Endothelial cell of umbilical vein (primary cell): ENCODE measurements at regions not wholly inside any gene's neighbourhood (a gene's known extent, or its start where the extent isn't known, plus 50 kb on each side); places are given as distances from the start of the nearest gene placed in this dataset.

ENCODE experiments used
- BruUV-seq: library from RNA; stranded (reverse); fragments of 400-500 nt; replicated peaks from 2 replicates; lab custom pipeline; 2021; lab: Mats Ljungman, UMichigan
- CTCF ChIA-PET: fragments of 300-600, 350-600 bp; sonication (Branson Sonifier 250); formaldehyde crosslinking; loops from one replicate; lab custom pipeline; 2021; ENCODE audit warnings: antibody characterized with exemption, inconsistent platforms; lab: Charles Lee
- POLR2A ChIA-PET: fragments of 300-600, 350-600 bp; sonication (Branson Sonifier 250); formaldehyde crosslinking; loops from one replicate; lab custom pipeline; 2021; ENCODE audit warnings: antibody characterized with exemption, inconsistent platforms; lab: Charles Lee
- DNase-seq: peaks from one replicate; pipeline ENCODE4 v3.0.0-alpha.2; 2011; ENCODE audit warnings: low read depth, low spot score
- FAIRE-seq: peaks from 2 replicates; lab custom pipeline; 2011; peaks lifted over from hg19 to GRCh38; lab: Jason Lieb, UNC
- H2AFZ ChIP-seq: 2 replicates; pipeline ENCODE4 v1.6.0; 2012; ENCODE audit warnings: low read depth, low read length, control low read depth, inconsistent platforms
- H3K27ac ChIP-seq: 2 replicates; pipeline ENCODE4 v1.5.1; 2011; ENCODE audit warnings: low read depth, mild to moderate bottlenecking, control low read depth, low read length, moderate library complexity; ENCODE audit not compliant: insufficient read depth
- H3K27me3 ChIP-seq, 2 experiments: 2 replicates each; pipeline versions ENCODE4 v1.6.0 to v1.6.1; 2011; ENCODE audit warnings: low read length in 2 of 2, mixed read lengths in 1 of 2; ENCODE audit not compliant: control insufficient read depth in 2 of 2, insufficient read depth in 2 of 2
- H3K36me3 ChIP-seq, 2 experiments: 2 replicates in 1 of 2; 3 replicates in 1 of 2; pipeline ENCODE4 v1.5.1; 2011; ENCODE audit warnings: low read length in 2 of 2, mild to moderate bottlenecking in 1 of 2, moderate library complexity in 1 of 2; ENCODE audit not compliant: control insufficient read depth in 2 of 2, insufficient read depth in 2 of 2; ENCODE audit errors: extremely low read depth in 1 of 2
- H3K4me1 ChIP-seq: 3 replicates; pipeline ENCODE4 v1.5.1; 2011; ENCODE audit warnings: mild to moderate bottlenecking, low read length; ENCODE audit not compliant: control insufficient read depth, insufficient read depth; ENCODE audit errors: extremely low read depth
- H3K4me2 ChIP-seq: 2 replicates; pipeline ENCODE4 v1.6.1; 2011; ENCODE audit warnings: low read length, control low read depth, mixed read lengths; ENCODE audit not compliant: insufficient read depth
- H3K4me3 ChIP-seq, 3 experiments: fragments of 200-600 bp in 1 of 3; sonication (generic), shearing (Covaris generic) in 1 of 3; replicated peaks in 1 of 3; 2 replicates each; pipeline ENCODE4 v1.5.1; 2011 to 2016; ENCODE audit warnings: control low read depth in 3 of 3, low read length in 3 of 3, mild to moderate bottlenecking in 2 of 3, inconsistent platforms in 1 of 3, low read depth in 1 of 3, moderate library complexity in 1 of 3; ENCODE audit not compliant: insufficient read depth in 1 of 3
- H3K79me2 ChIP-seq: 2 replicates; pipeline ENCODE4 v1.6.0; 2012; ENCODE audit warnings: low read length, inconsistent platforms; ENCODE audit not compliant: control insufficient read depth, insufficient read depth
- H3K9ac ChIP-seq: replicated peaks from 2 replicates; pipeline ENCODE3; 2011; ENCODE audit warnings: low read length, control low read depth; ENCODE audit not compliant: insufficient read depth; ENCODE audit errors: extremely low read depth
- H3K9me1 ChIP-seq: replicated peaks from 3 replicates; pipeline ENCODE4 v1.6.0; 2011; ENCODE audit warnings: mild to moderate bottlenecking, low read length; ENCODE audit not compliant: control insufficient read depth, insufficient read depth; ENCODE audit errors: extremely low read depth
- H3K9me3 ChIP-seq: replicated peaks from 2 replicates; pipeline ENCODE4 v1.5.1; 2012; ENCODE audit warnings: low read length, inconsistent platforms; ENCODE audit not compliant: control insufficient read depth, insufficient read depth
- H4K20me1 ChIP-seq: replicated peaks from 2 replicates; pipeline ENCODE3; 2011; ENCODE audit warnings: mild to moderate bottlenecking, low read length; ENCODE audit not compliant: control insufficient read depth, insufficient read depth; ENCODE audit errors: extremely low read depth
- CTCF ChIP-seq, 2 donors: IDR thresholded peaks; 1 replicate in 1 of 2; 2 replicates in 1 of 2; pipeline ENCODE4 v1.5.1; 2011; ENCODE audit warnings: low read length in 2 of 2, mild to moderate bottlenecking in 2 of 2, moderate library complexity in 2 of 2, control low read depth in 1 of 2, inconsistent platforms in 1 of 2, low read depth in 1 of 2; ENCODE audit not compliant: insufficient read depth in 1 of 2; ENCODE audit errors: extremely low read depth in 1 of 2
- EZH2 ChIP-seq: IDR thresholded peaks from 2 replicates; pipeline ENCODE4 v1.6.1; 2012; ENCODE audit warnings: borderline replicate concordance, low read depth, mild to moderate bottlenecking, moderate library complexity, low read length, inconsistent platforms; ENCODE audit not compliant: severe bottlenecking
- FOS ChIP-seq: IDR thresholded peaks from 2 replicates; pipeline ENCODE4 v1.6.1; 2011; ENCODE audit warnings: mild to moderate bottlenecking, low read length, moderate library complexity, borderline replicate concordance; ENCODE audit not compliant: insufficient read depth
- GATA2 ChIP-seq: IDR thresholded peaks from 2 replicates; pipeline ENCODE4 v1.7.0; 2011; ENCODE audit warnings: low read depth, mild to moderate bottlenecking, moderate library complexity, mixed read lengths, low read length; ENCODE audit not compliant: insufficient read length, insufficient read depth
- JUN ChIP-seq: IDR thresholded peaks from 2 replicates; pipeline ENCODE4 v1.6.1; 2011; ENCODE audit warnings: borderline replicate concordance, low read depth; ENCODE audit not compliant: insufficient read length, insufficient read depth
- MAX ChIP-seq: IDR thresholded peaks from 2 replicates; pipeline ENCODE4 v1.6.1; 2011; ENCODE audit not compliant: insufficient read depth, insufficient read length
- MYC ChIP-seq: IDR thresholded peaks from one replicate; pipeline ENCODE4 v1.6.1; 2011; ENCODE audit warnings: mild to moderate bottlenecking, low read depth, low read length
- POLR2A ChIP-seq: IDR thresholded peaks from 2 replicates; pipeline ENCODE4 v1.6.1; 2012; ENCODE audit warnings: low read depth, mild to moderate bottlenecking, control low read depth, low read length
- POLR2AphosphoS5 ChIP-seq: IDR thresholded peaks from 2 replicates; pipeline ENCODE4 v1.6.1; 2012; ENCODE audit warnings: low read depth, mild to moderate bottlenecking, control low read depth, low read length, moderate library complexity; ENCODE audit not compliant: insufficient read depth
- dilution Hi-C: fragments of 300-500 bp; cut with MboI; formaldehyde crosslinking; loops from one replicate; pipeline ENCODE4 v1.15.0; 2019; ENCODE audit warnings: low sequenced_read_pairs; ENCODE audit not compliant: extremely low pct_ligation_motif_present
- intact Hi-C: fragments of 100-400 bp; cut with micrococcal nuclease; formaldehyde crosslinking; loops from one replicate; pipeline ENCODE4 v1.10.0; 2022

GRCh38 chr4:56246233-56246610 is 141.1 kb downstream of the AASDH start:
- H3K9ac ChIP-seq, result no peak overlapping the region
- H3K27ac ChIP-seq, result no peak overlapping the region
- intact Hi-C loops (no loop called here), dilution Hi-C loops (no loop called here)
- no peaks in the 10 kb centered on the region for H3K27me3 ChIP-seq
- no peaks in the 10 kb centered on the region for H3K79me2 ChIP-seq
- DNase-seq (no peak), FAIRE-seq (no peak)
- H3K36me3 ChIP-seq, result no peaks in the 10 kb centered on the region
- no peak overlapping the region for H3K4me2 ChIP-seq
- ChIA-PET POLR2A (no interaction called here), CTCF (interaction anchor here (1.5 kb wide), 1 partner anchor 17 kb away, joined by 4 read pairs; no protein-coding TSS in a partner anchor)
- no peaks in the 10 kb centered on the region for H3K9me3 ChIP-seq
- no peak overlapping the region for H3K4me3 ChIP-seq
- TF ChIP-seq MYC (no peak), GATA2 (no peak), CTCF (IDR thresholded peaks at IDR 0.05; ENCODE audit: extremely low read depth in 1 of 2, insufficient read depth in 1 of 2, low read depth in 1 of 2, low read length in 2 of 2) (no peak), EZH2 (no peak), MAX (no peak), JUN (no peak), FOS (no peak), POLR2A (no peak), POLR2AphosphoS5 (no peak)
- no peaks in the 10 kb centered on the region for H3K9me1 ChIP-seq
- H3K4me1 ChIP-seq, result no peaks in the 10 kb centered on the region
- H4K20me1 ChIP-seq, result no peaks in the 10 kb centered on the region
- no TSS peak for BruUV-seq
- no peak overlapping the region for H2AFZ ChIP-seq
